ENCODE measurements at regions not wholly inside any gene's neighbourhood (a gene's known extent, or its start where the extent isn't known, plus 50 kb on each side); places are given as distances from the start of the nearest gene placed in this dataset.

DNA sequence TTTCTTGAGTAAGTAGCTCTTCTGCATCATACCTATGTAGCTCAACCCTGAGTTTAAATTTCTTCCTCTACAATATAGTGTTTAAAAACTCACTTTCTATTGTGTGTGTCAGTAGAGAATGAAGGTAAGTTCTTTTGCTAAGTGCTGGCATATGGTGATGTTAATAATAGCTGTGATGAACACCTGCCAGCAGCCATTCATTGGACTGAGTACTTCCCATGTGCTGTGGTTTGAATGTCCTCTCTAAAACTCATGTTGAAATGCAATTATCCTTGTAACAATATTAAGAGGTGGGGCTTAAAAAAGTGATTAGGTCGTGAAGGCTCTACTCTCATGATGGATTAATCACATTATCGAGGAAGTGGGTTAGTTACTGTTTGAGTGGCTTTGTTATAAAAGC lies 645.2 kb upstream of the RGMB start:
- intact Hi-C loops (cut with DNase I; ENCODE audit: low total_unique reads): no loop called here
- no peak overlapping the region for H3K4me3 ChIP-seq
- TF ChIP-seq, protein P1, sequence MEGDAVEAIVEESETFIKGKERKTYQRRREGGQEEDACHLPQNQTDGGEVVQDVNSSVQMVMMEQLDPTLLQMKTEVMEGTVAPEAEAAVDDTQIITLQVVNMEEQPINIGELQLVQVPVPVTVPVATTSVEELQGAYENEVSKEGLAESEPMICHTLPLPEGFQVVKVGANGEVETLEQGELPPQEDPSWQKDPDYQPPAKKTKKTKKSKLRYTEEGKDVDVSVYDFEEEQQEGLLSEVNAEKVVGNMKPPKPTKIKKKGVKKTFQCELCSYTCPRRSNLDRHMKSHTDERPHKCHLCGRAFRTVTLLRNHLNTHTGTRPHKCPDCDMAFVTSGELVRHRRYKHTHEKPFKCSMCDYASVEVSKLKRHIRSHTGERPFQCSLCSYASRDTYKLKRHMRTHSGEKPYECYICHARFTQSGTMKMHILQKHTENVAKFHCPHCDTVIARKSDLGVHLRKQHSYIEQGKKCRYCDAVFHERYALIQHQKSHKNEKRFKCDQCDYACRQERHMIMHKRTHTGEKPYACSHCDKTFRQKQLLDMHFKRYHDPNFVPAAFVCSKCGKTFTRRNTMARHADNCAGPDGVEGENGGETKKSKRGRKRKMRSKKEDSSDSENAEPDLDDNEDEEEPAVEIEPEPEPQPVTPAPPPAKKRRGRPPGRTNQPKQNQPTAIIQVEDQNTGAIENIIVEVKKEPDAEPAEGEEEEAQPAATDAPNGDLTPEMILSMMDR (IDR thresholded peaks at IDR 0.05): no peak
- TF ChIP-seq POLR2A (IDR thresholded peaks at IDR 0.05): no peak
- H3K27me3 ChIP-seq: no peaks in the 10 kb centered on the region
- H3K27ac ChIP-seq: no peak overlapping the region
- H3K36me3 ChIP-seq: no peaks in the 10 kb centered on the region
- DNase-seq: no peak
- H3K9me3 ChIP-seq: no peaks in the 10 kb centered on the region
- H3K4me1 ChIP-seq: no peaks in the 10 kb centered on the region

DNA sequence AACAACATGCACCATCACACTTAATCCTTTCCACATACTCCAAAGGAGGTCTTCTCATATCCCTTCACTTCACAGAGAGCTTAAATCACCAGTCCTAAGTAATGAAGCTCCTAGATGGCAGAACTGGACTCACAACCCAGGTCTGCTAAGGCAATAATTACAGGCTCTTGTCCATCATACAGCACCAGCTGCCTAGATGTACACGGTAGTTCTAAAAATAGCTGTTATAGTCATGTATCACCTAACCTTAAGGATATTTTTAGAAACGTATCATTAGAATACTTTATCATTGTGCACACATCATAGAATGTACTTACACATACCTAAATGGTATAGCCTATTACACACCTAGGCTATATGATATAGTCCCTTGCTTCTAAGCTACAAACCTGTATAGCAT lies 644.6 kb upstream of the RGMB start:
- Histone ChIP-seq H3K36me3 (no peaks in the 10 kb centered on the region), H3K4me1 (no peaks in the 10 kb centered on the region), H3K4me3 (no peak overlapping the region), H3K9me3 (no peaks in the 10 kb centered on the region), H3K27ac (no peak overlapping the region), H3K27me3 (no peaks in the 10 kb centered on the region)
- TF ChIP-seq, protein P1 (IDR thresholded peaks at IDR 0.05): no peak
- no peak for TF ChIP-seq POLR2A (IDR thresholded peaks at IDR 0.05)
- intact Hi-C loops (cut with DNase I; ENCODE audit: low total_unique reads): no loop called here
- DNase-seq: no peak

DNA sequence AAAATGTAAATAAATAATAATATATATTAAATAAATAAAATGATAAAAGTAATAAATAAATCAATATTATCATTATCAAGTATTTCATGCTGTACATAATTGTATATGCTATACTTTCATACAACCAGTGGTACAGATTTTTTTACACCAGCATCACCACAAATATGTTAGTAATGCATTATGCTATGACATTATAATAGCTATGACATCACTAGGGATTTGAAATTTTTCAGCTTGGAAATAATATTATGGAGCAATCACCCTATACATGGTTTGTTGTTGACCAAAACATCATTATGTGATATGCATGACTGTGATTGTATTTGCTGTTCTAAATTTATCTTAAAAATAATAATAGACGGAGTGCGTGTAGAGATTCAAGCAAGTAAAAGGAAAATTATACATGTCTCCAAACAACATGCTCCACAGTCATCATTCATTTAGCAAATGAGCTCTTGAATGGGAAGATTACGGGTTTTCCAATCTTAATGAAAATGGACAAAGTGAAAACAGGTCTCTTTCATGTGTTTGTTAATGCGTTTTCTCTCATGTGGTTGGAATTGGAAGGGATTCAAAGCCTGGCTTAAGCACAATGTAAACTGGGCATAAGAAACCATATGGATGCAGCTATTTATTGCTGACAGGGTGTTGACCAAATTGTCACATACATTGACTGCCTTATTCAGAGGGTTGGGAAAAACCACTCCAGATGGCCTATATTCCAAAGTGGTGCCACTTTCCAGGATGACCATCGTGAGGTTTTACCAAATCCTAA lies 643.0 kb upstream of the RGMB start:
- Histone ChIP-seq H3K4me1 (no peaks in the 10 kb centered on the region), H3K27me3 (no peaks in the 10 kb centered on the region), H3K36me3 (no peaks in the 10 kb centered on the region), H3K27ac (no peak overlapping the region), H3K4me3 (no peak overlapping the region), H3K9me3 (no peaks in the 10 kb centered on the region)
- no peak for TF ChIP-seq POLR2A (IDR thresholded peaks at IDR 0.05)
- TF ChIP-seq, protein P1 (IDR thresholded peaks at IDR 0.05): no peak
- intact Hi-C loops (cut with DNase I; ENCODE audit: low total_unique reads): no loop called here
- no peak for DNase-seq

- no peak overlapping the region for H3K27ac ChIP-seq
- no peak overlapping the region for H3K4me3 ChIP-seq
- H3K27me3 ChIP-seq: no peaks in the 10 kb centered on the region
- no peaks in the 10 kb centered on the region for H3K9me3 ChIP-seq
- intact Hi-C loops (cut with DNase I; ENCODE audit: low total_unique reads): no loop called here
- DNase-seq: no peak
- no peaks in the 10 kb centered on the region for H3K4me1 ChIP-seq
- no peaks in the 10 kb centered on the region for H3K36me3 ChIP-seq
- TF ChIP-seq, protein P1 (IDR thresholded peaks at IDR 0.05): no peak
Measured at GRCh38 chr5:98144116-98144515, 629.3 kb upstream of the RGMB start.

GRCh38 chr5:98144710-98145109 lies 628.8 kb upstream of the RGMB start:
- TF ChIP-seq, protein P1 (IDR thresholded peaks at IDR 0.05): no peak
- no peak for TF ChIP-seq POLR2A (IDR thresholded peaks at IDR 0.05)
- no peaks in the 10 kb centered on the region for H3K27me3 ChIP-seq
- no peaks in the 10 kb centered on the region for H3K9me3 ChIP-seq
- H3K27ac ChIP-seq: no peak overlapping the region
- no peak for DNase-seq
- intact Hi-C loops (cut with DNase I; ENCODE audit: low total_unique reads): no loop called here
- no peaks in the 10 kb centered on the region for H3K36me3 ChIP-seq
- H3K4me3 ChIP-seq: no peak overlapping the region
- H3K4me1 ChIP-seq: no peaks in the 10 kb centered on the region

All from uterus (tissue), 3 donors.